Panc1 (cell line): ENCODE measurements at regions not wholly inside any gene's neighbourhood (a gene's known extent, or its start where the extent isn't known, plus 50 kb on each side); places are given as distances from the start of the nearest gene placed in this dataset.
"Not testable (repeated sequence)": the region's sequence is repeated elsewhere in the genome, so short reads cannot be mapped to it uniquely, and the experiment has no call there.

Experiments
- ATAC-seq: fragments of 200-7000 bp; cut with Tn5 transposase; 2 replicates; pipeline ENCODE4 v1.9.1; 2020; ENCODE audit warnings: mild to moderate bottlenecking, moderate library complexity
- BruUV-seq: library from RNA; stranded (reverse); fragments of 400-500 nt; replicated peaks from 2 replicates; lab custom pipeline; 2021; lab: Mats Ljungman, UMichigan
- CTCF ChIA-PET: fragments of 300-600 bp; sonication (Branson Sonifier 250); formaldehyde crosslinking; loops from one replicate; lab custom pipeline; 2022; ENCODE audit warnings: antibody characterized with exemption; lab: Charles Lee
- POLR2A ChIA-PET: fragments of 300-600 bp; sonication (Branson Sonifier 250); formaldehyde crosslinking; loops from one replicate; lab custom pipeline; 2022; ENCODE audit warnings: antibody characterized with exemption; lab: Charles Lee
- DNase-seq: peaks from one replicate; pipeline ENCODE4 v3.0.0-alpha.2; 2010; ENCODE audit warnings: low read depth, low spot score
- H3K27ac ChIP-seq: 2 replicates; pipeline ENCODE4 v1.5.1; 2011; ENCODE audit warnings: mild to moderate bottlenecking, low read length, inconsistent platforms
- H3K27me3 ChIP-seq: fragments of 200-500 bp; sonication (Bioruptor generic); 2 replicates; pipeline ENCODE4 v1.6.0; 2014; ENCODE audit warnings: low read length, inconsistent platforms; ENCODE audit not compliant: control insufficient read depth, insufficient read depth
- H3K36me3 ChIP-seq: fragments of 200-500 bp; sonication (Bioruptor generic); 2 replicates; pipeline ENCODE4 v1.5.1; 2014; ENCODE audit warnings: inconsistent platforms, mild to moderate bottlenecking, low read length, moderate library complexity; ENCODE audit not compliant: control insufficient read depth, insufficient read depth
- H3K4me1 ChIP-seq: 2 replicates; pipeline ENCODE4 v1.5.1; 2011; ENCODE audit warnings: inconsistent platforms, mild to moderate bottlenecking, low read length, moderate library complexity; ENCODE audit not compliant: control insufficient read depth, insufficient read depth
- H3K4me3 ChIP-seq, 2 experiments: 2 replicates each; pipeline ENCODE4 v1.5.1; 2011 to 2012; ENCODE audit warnings: low read depth in 2 of 2, low read length in 2 of 2, mild to moderate bottlenecking in 2 of 2, inconsistent platforms in 1 of 2, moderate library complexity in 1 of 2
- H3K9me3 ChIP-seq: fragments of 200-500 bp; sonication (Bioruptor generic); 2 replicates; pipeline ENCODE4 v1.5.1; 2014; ENCODE audit warnings: low read depth, mild to moderate bottlenecking, inconsistent platforms, low read length, moderate library complexity; ENCODE audit not compliant: control insufficient read depth, insufficient read depth
- POLR2AphosphoS5 ChIP-seq: IDR thresholded peaks from 2 replicates; pipeline ENCODE4 v1.6.1; 2012; ENCODE audit warnings: mild to moderate bottlenecking, low read depth, low read length, moderate library complexity
- SIN3A ChIP-seq: IDR thresholded peaks from 2 replicates; pipeline ENCODE4 v1.6.1; 2012; ENCODE audit warnings: low read depth, mild to moderate bottlenecking, low read length, moderate library complexity, borderline replicate concordance; ENCODE audit not compliant: insufficient read depth
- TCF7L2 ChIP-seq: IDR thresholded peaks from 2 replicates; pipeline ENCODE4 v1.6.1; 2011; ENCODE audit warnings: mild to moderate bottlenecking, low read depth, low read length, inconsistent platforms
- in situ Hi-C: cut with HindIII; loops from 2 replicates; pipeline ENCODE4 v1.10.0; 2016; ENCODE audit warnings: low sequenced_read_pairs, low pct_unique_long_range_greater_than_20kb
- intact Hi-C: fragments of 100-400 bp; cut with micrococcal nuclease; formaldehyde crosslinking; loops from one replicate; pipeline ENCODE4 v1.10.0; 2022; ENCODE audit not compliant: unreplicated experiment
- TF ChIP-seq, protein P1 (sequence below): fragments of 450-650 bp; IDR thresholded peaks from 2 replicates; pipeline ENCODE4 v1.5.1; 2017; ENCODE audit warnings: mild to moderate bottlenecking
- TF ChIP-seq, protein P2 (sequence below), 2 experiments: IDR thresholded peaks; 2 replicates each; pipeline ENCODE4 v1.6.1; 2011 to 2012; ENCODE audit warnings: low read depth in 2 of 2, control low read depth in 1 of 2, low read length in 1 of 2, mild to moderate bottlenecking in 1 of 2, moderate library complexity in 1 of 2; ENCODE audit not compliant: insufficient read depth in 1 of 2

DNA sequence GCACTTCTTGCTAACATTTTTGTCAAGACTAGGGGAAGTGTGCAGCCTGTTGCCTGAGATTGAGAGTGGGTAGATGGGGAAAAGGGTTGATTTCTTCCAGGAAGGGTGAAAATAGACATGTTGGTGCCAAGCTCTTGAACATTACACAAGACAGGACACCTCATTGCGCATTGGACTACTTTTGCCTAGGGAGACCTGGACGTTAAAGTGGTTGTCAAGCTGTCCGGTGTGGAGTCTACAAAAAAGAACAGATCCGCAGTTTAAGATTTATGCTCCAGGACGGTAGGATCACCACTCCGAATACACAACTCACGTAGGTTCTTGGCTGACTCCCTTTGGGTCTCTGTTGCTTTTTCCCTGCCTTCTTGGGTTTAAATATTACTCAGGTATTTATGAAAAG, 56.3 kb upstream of the LRIG1 start:
- no peaks in the 10 kb centered on the region for H3K9me3 ChIP-seq
- no peak overlapping the region for H3K4me3 ChIP-seq
- no peaks in the 10 kb centered on the region for H3K36me3 ChIP-seq
- in situ Hi-C loops: no loop called here
- DNase-seq (no peak), ATAC-seq (no peak)
- BruUV-seq: no TSS peak
- ChIA-PET POLR2A (no interaction called here), CTCF (no interaction called here)
- no peak overlapping the region for H3K27ac ChIP-seq
- no peaks in the 10 kb centered on the region for H3K4me1 ChIP-seq
- intact Hi-C loops: no loop called here
- no peaks in the 10 kb centered on the region for H3K27me3 ChIP-seq
- TF ChIP-seq, protein P1, sequence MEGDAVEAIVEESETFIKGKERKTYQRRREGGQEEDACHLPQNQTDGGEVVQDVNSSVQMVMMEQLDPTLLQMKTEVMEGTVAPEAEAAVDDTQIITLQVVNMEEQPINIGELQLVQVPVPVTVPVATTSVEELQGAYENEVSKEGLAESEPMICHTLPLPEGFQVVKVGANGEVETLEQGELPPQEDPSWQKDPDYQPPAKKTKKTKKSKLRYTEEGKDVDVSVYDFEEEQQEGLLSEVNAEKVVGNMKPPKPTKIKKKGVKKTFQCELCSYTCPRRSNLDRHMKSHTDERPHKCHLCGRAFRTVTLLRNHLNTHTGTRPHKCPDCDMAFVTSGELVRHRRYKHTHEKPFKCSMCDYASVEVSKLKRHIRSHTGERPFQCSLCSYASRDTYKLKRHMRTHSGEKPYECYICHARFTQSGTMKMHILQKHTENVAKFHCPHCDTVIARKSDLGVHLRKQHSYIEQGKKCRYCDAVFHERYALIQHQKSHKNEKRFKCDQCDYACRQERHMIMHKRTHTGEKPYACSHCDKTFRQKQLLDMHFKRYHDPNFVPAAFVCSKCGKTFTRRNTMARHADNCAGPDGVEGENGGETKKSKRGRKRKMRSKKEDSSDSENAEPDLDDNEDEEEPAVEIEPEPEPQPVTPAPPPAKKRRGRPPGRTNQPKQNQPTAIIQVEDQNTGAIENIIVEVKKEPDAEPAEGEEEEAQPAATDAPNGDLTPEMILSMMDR: no peak
- TF ChIP-seq TCF7L2 (no peak), SIN3A (no peak), POLR2AphosphoS5 (no peak)
- TF ChIP-seq, protein P2, sequence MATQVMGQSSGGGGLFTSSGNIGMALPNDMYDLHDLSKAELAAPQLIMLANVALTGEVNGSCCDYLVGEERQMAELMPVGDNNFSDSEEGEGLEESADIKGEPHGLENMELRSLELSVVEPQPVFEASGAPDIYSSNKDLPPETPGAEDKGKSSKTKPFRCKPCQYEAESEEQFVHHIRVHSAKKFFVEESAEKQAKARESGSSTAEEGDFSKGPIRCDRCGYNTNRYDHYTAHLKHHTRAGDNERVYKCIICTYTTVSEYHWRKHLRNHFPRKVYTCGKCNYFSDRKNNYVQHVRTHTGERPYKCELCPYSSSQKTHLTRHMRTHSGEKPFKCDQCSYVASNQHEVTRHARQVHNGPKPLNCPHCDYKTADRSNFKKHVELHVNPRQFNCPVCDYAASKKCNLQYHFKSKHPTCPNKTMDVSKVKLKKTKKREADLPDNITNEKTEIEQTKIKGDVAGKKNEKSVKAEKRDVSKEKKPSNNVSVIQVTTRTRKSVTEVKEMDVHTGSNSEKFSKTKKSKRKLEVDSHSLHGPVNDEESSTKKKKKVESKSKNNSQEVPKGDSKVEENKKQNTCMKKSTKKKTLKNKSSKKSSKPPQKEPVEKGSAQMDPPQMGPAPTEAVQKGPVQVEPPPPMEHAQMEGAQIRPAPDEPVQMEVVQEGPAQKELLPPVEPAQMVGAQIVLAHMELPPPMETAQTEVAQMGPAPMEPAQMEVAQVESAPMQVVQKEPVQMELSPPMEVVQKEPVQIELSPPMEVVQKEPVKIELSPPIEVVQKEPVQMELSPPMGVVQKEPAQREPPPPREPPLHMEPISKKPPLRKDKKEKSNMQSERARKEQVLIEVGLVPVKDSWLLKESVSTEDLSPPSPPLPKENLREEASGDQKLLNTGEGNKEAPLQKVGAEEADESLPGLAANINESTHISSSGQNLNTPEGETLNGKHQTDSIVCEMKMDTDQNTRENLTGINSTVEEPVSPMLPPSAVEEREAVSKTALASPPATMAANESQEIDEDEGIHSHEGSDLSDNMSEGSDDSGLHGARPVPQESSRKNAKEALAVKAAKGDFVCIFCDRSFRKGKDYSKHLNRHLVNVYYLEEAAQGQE (IDR thresholded peaks at IDR 0.05; ENCODE audit: insufficient read depth in 1 of 2, low read depth in 2 of 2, low read length in 1 of 2): no peak

DNA sequence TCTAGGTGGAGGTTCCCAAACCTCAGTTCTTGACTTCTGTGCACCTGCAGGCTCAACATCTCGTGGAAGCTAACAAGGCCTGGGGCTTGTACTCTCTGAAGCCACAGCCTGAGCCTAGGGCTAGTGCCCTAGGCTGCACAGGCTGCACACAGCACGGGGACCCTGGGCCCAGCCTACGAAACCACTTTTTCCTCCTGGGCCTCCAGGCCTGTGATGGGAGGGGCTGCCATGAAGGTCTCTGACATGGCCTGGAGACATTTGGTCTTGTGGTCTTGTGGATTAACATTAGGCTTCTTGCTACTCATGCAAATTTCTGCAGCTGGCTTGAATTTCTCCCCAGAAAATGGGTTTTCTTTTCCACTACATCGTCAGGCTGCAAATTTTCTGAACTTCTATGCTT, 59.1 kb upstream of the LRIG1 start:
- in situ Hi-C loops, intact Hi-C loops, H3K27ac ChIP-seq, H3K9me3 ChIP-seq, DNase-seq, BruUV-seq, H3K27me3 ChIP-seq, H3K36me3 ChIP-seq, ATAC-seq, POLR2A ChIA-PET, H3K4me1 ChIP-seq, H3K4me3 ChIP-seq, CTCF ChIA-PET: not testable (repeated sequence)

DNA sequence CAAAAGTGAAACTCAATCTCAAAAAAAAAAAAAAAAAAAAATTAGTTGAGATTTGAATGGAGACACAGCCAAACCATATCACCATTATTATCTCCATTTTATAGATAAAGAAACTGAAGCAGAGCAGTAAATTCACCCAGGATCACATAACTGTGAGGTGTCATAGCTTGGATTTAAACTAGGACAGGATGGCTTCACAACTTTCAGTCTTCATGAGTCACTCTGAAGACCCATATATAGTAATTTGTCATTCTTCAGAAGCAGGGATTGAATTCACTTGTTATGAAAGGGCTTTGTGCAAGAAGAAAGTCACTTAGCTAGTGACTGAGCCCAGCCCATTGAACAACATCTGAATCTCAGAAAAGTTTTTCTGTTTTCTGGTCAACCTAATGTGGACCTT, 60.5 kb upstream of the LRIG1 start:
- no peaks in the 10 kb centered on the region for H3K36me3 ChIP-seq
- intact Hi-C loops (no loop called here), in situ Hi-C loops (no loop called here)
- DNase-seq (no peak), ATAC-seq (no peak)
- BruUV-seq: no TSS peak
- H3K4me3 ChIP-seq: no peak overlapping the region
- CTCF ChIA-PET: interaction anchor here (0.7 kb wide), 1 partner anchor 27 kb away, joined by 7 read pairs; no protein-coding TSS in a partner anchor
- H3K4me1 ChIP-seq: no peaks in the 10 kb centered on the region
- TF ChIP-seq, protein P1: no peak
- TF ChIP-seq POLR2AphosphoS5 (no peak), TCF7L2 (no peak)
- H3K27ac ChIP-seq: no peak overlapping the region
- no peaks in the 10 kb centered on the region for H3K27me3 ChIP-seq
- POLR2A ChIA-PET: no interaction called here
- H3K9me3 ChIP-seq: no peaks in the 10 kb centered on the region
